ENCODE measurements at regions not wholly inside any gene's neighbourhood (a gene's known extent, or its start where the extent isn't known, plus 50 kb on each side); places are given as distances from the start of the nearest gene placed in this dataset.

GRCh38 chr3:177603148-177603603, 405.9 kb upstream of the TBL1XR1 start:
- no peaks in the 10 kb centered on the region for H3K9me3 Mint-ChIP-seq (ENCODE audit: insufficient read depth)
- Histone ChIP-seq H3K9ac (ENCODE audit: low read length) (no peak overlapping the region), H3K27me3 (replicated peaks in 1 of 4; ENCODE audit: control extremely low read depth in 1 of 4, control insufficient read depth in 3 of 4, insufficient read depth in 4 of 4, low read length in 3 of 4) (no peaks in the 10 kb centered on the region), H2AFZ (ENCODE audit: insufficient read depth, low read depth, low read length, poor library complexity, severe bottlenecking) (no peak overlapping the region), H3K4me3 (ENCODE audit: control extremely low read depth in 1 of 5, extremely low read depth in 1 of 5, insufficient read depth in 1 of 5, low read depth in 2 of 5, low read length in 4 of 5) (no peak overlapping the region), H3K9me3 (ENCODE audit: control extremely low read depth in 1 of 3, control insufficient read depth in 2 of 3, insufficient read depth in 1 of 3, low read length in 2 of 3) (peaks cover 0 to 3% (median 2%) of the 10 kb centered on the region in 3 donors), H3K79me2 (ENCODE audit: control insufficient read depth, insufficient read depth, low read length) (no peaks in the 10 kb centered on the region), H4K20me1 (ENCODE audit: control insufficient read depth, insufficient read depth, low read length, poor library complexity, severe bottlenecking) (no peaks in the 10 kb centered on the region), H3K36me3 (replicated peaks in 1 of 2; ENCODE audit: control extremely low read depth in 1 of 2, control insufficient read depth in 1 of 2, extremely low read depth in 1 of 2, insufficient read depth in 2 of 2, low read length in 1 of 2) (no peaks in the 10 kb centered on the region), H3K4me1 (ENCODE audit: control insufficient read depth in 2 of 2, insufficient read depth in 2 of 2, low read length in 2 of 2) (peaks cover 36 to 47% of the 10 kb centered on the region in 2 donors), H3K27ac (ENCODE audit: low read length in 2 of 2) (peak overlapping the region in 1 of 2 donors; percentile 15), H3K4me2 (replicated peaks; ENCODE audit: low read depth, low read length, poor library complexity, severe bottlenecking) (peak overlapping the region; percentile 20)
- POLR2A ChIA-PET: no interaction called here
- no peaks in the 10 kb centered on the region for H3K27me3 Mint-ChIP-seq
- peaks cover 51% of the 10 kb centered on the region for H3K4me1 Mint-ChIP-seq
- intact Hi-C loops (cut with micrococcal nuclease): no loop called here
- peak overlapping the region; percentile 53 for H3K27ac Mint-ChIP-seq
- TF ChIP-seq EZH2 (IDR thresholded peaks at IDR 0.05; ENCODE audit: borderline replicate concordance, insufficient read depth, low read depth, low read length, poor library complexity, severe bottlenecking): no peak
- TF ChIP-seq, protein P1, sequence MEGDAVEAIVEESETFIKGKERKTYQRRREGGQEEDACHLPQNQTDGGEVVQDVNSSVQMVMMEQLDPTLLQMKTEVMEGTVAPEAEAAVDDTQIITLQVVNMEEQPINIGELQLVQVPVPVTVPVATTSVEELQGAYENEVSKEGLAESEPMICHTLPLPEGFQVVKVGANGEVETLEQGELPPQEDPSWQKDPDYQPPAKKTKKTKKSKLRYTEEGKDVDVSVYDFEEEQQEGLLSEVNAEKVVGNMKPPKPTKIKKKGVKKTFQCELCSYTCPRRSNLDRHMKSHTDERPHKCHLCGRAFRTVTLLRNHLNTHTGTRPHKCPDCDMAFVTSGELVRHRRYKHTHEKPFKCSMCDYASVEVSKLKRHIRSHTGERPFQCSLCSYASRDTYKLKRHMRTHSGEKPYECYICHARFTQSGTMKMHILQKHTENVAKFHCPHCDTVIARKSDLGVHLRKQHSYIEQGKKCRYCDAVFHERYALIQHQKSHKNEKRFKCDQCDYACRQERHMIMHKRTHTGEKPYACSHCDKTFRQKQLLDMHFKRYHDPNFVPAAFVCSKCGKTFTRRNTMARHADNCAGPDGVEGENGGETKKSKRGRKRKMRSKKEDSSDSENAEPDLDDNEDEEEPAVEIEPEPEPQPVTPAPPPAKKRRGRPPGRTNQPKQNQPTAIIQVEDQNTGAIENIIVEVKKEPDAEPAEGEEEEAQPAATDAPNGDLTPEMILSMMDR (IDR thresholded peaks at IDR 0.05): no peak
- H3K4me3 Mint-ChIP-seq: peak overlapping the region; percentile 20
- no CpG with 5 or more reads among the region's 2 CpGs for WGBS (ENCODE audit: insufficient coverage)
- CTCF ChIA-PET: interaction anchor here (1.2 kb wide), 1 partner anchor 552 kb away, joined by 4 read pairs; no protein-coding TSS in a partner anchor
- ATAC-seq (ENCODE audit: low read depth) (no peak), DNase-seq (peak; percentile 12)

GRCh38 chr3:177604181-177604580, 406.9 kb upstream of the TBL1XR1 start:
- POLR2A ChIA-PET: no interaction called here
- H3K4me1 ChIP-seq (ENCODE audit: control insufficient read depth in 2 of 2, insufficient read depth in 2 of 2, low read length in 2 of 2): peaks cover 26 to 37% of the 10 kb centered on the region in 2 donors
- WGBS (ENCODE audit: insufficient coverage): 100% methylated on average over 6 of the region's 7 CpGs
- H3K4me3 ChIP-seq (ENCODE audit: control extremely low read depth in 1 of 5, extremely low read depth in 1 of 5, insufficient read depth in 1 of 5, low read depth in 2 of 5, low read length in 4 of 5): no peak overlapping the region
- H4K20me1 ChIP-seq (ENCODE audit: control insufficient read depth, insufficient read depth, low read length, poor library complexity, severe bottlenecking): no peaks in the 10 kb centered on the region
- H3K9me3 Mint-ChIP-seq (ENCODE audit: insufficient read depth): no peaks in the 10 kb centered on the region
- intact Hi-C loops (cut with micrococcal nuclease): no loop called here
- H3K4me1 Mint-ChIP-seq: peaks cover 42% of the 10 kb centered on the region
- H3K27ac Mint-ChIP-seq: no peak overlapping the region
- no peaks in the 10 kb centered on the region for H3K36me3 ChIP-seq (replicated peaks in 1 of 2; ENCODE audit: control extremely low read depth in 1 of 2, control insufficient read depth in 1 of 2, extremely low read depth in 1 of 2, insufficient read depth in 2 of 2, low read length in 1 of 2)
- no peak for DNase-seq
- TF ChIP-seq, protein P1 (IDR thresholded peaks at IDR 0.05): no peak
- no peak for TF ChIP-seq EZH2 (IDR thresholded peaks at IDR 0.05; ENCODE audit: borderline replicate concordance, insufficient read depth, low read depth, low read length, poor library complexity, severe bottlenecking)
- H2AFZ ChIP-seq (ENCODE audit: insufficient read depth, low read depth, low read length, poor library complexity, severe bottlenecking): no peak overlapping the region
- no peak overlapping the region for H3K27ac ChIP-seq (ENCODE audit: low read length in 2 of 2)
- H3K9me3 ChIP-seq (ENCODE audit: control extremely low read depth in 1 of 3, control insufficient read depth in 2 of 3, insufficient read depth in 1 of 3, low read length in 2 of 3): peaks cover 0 to 3% (median 2%) of the 10 kb centered on the region in 3 donors
- H3K4me3 Mint-ChIP-seq: no peak overlapping the region
- no peak overlapping the region for H3K9ac ChIP-seq (ENCODE audit: low read length)
- H3K4me2 ChIP-seq (replicated peaks; ENCODE audit: low read depth, low read length, poor library complexity, severe bottlenecking): no peak overlapping the region
- no peaks in the 10 kb centered on the region for H3K27me3 ChIP-seq (replicated peaks in 1 of 4; ENCODE audit: control extremely low read depth in 1 of 4, control insufficient read depth in 3 of 4, insufficient read depth in 4 of 4, low read length in 3 of 4)
- ATAC-seq (ENCODE audit: low read depth): no peak
- CTCF ChIA-PET: no interaction called here
- H3K27me3 Mint-ChIP-seq: no peaks in the 10 kb centered on the region
- no peaks in the 10 kb centered on the region for H3K79me2 ChIP-seq (ENCODE audit: control insufficient read depth, insufficient read depth, low read length)
